PC-3 (cell line): ENCODE measurements at regions not wholly inside any gene's neighbourhood (a gene's known extent, or its start where the extent isn't known, plus 50 kb on each side); places are given as distances from the start of the nearest gene placed in this dataset.
"Not testable (repeated sequence)": the region's sequence is repeated elsewhere in the genome, so short reads cannot be mapped to it uniquely, and the experiment has no call there.

Experiments
- CTCF ChIP-seq: fragments of 300-600 bp; sonication (generic); conservative IDR thresholded peaks from 2 replicates; pipeline ENCODE4 v1.5.1; 2017; ENCODE audit warnings: antibody characterized with exemption, low read depth, mild to moderate bottlenecking, low read length
- EZH2 ChIP-seq: fragments of 300-600 bp; sonication (generic); IDR thresholded peaks from one replicate; pipeline ENCODE4 v1.6.1; 2017; ENCODE audit warnings: antibody characterized with exemption, mild to moderate bottlenecking, low read length; ENCODE audit not compliant: unreplicated experiment
- EZH2phosphoT487 ChIP-seq: fragments of 300-600 bp; sonication (generic); IDR thresholded peaks from 2 replicates; pipeline ENCODE4 v1.6.1; 2018; ENCODE audit warnings: mild to moderate bottlenecking, antibody characterized with exemption, low read length, borderline replicate concordance

- not testable (repeated sequence) for TF ChIP-seq CTCF, EZH2, EZH2phosphoT487
Measured at GRCh38 chr10:46657437-46657836, 78.5 kb downstream of the SYT15 start.
